ENCODE measurements at regions not wholly inside any gene's neighbourhood (a gene's known extent, or its start where the extent isn't known, plus 50 kb on each side); places are given as distances from the start of the nearest gene placed in this dataset.
A peak's percentile ranks its signal among the peaks of the same experiment; 100 is the strongest.

DNA sequence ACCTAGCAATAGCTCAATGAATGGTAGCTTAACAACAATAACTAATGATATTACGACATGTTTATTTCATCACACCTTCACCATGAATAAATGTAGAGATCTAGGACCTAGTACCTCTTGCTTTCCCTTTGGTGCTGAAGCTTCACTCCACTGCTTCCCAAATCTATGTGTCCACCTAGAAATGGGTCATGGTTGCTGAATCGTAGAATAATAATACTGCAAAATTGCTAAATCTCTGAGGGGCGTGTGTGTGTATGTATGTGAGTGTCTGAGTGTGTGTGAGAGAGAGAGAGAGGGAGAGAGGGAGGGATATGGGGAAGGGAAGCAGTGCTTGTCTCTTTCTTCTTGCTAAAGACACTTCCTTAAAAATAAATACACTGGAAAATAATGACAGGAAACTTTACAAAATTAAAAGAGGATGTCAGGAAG lies 109.3 kb upstream of the BMP2K start:
- no peak for DNase-seq
- Mint-ChIP-seq H3K4me3 (no peak overlapping the region), H3K27ac (no peak overlapping the region), H3K4me1 (peaks cover 17% of the 10 kb centered on the region), H3K9me3 (no peaks in the 10 kb centered on the region), H3K36me3 (ENCODE audit: low read depth) (no peaks in the 10 kb centered on the region), H3K27me3 (ENCODE audit: low read depth, poor library complexity) (no peaks in the 10 kb centered on the region)
- no peak for TF ChIP-seq CTCF (IDR thresholded peaks at IDR 0.05)

GRCh38 chr4:78667325-78667724 lies 108.8 kb upstream of the BMP2K start:
- Mint-ChIP-seq H3K4me1 (peaks cover 13% of the 10 kb centered on the region), H3K4me3 (no peak overlapping the region), H3K9me3 (no peaks in the 10 kb centered on the region), H3K36me3 (ENCODE audit: low read depth) (no peaks in the 10 kb centered on the region), H3K27ac (no peak overlapping the region), H3K27me3 (ENCODE audit: low read depth, poor library complexity) (no peaks in the 10 kb centered on the region)
- TF ChIP-seq CTCF (IDR thresholded peaks at IDR 0.05) = no peak
- DNase-seq = no peak

GRCh38 chr4:78667764-78668163 lies 108.4 kb upstream of the BMP2K start:
- no peak for DNase-seq
- no peak overlapping the region for H3K4me3 Mint-ChIP-seq
- no peak overlapping the region for H3K27ac Mint-ChIP-seq
- peaks cover 8% of the 10 kb centered on the region for H3K4me1 Mint-ChIP-seq
- TF ChIP-seq CTCF (IDR thresholded peaks at IDR 0.05) = no peak
- H3K27me3 Mint-ChIP-seq (ENCODE audit: low read depth, poor library complexity) = peaks cover 2% of the 10 kb centered on the region
- no peaks in the 10 kb centered on the region for H3K9me3 Mint-ChIP-seq
- H3K36me3 Mint-ChIP-seq (ENCODE audit: low read depth) = no peaks in the 10 kb centered on the region

DNA sequence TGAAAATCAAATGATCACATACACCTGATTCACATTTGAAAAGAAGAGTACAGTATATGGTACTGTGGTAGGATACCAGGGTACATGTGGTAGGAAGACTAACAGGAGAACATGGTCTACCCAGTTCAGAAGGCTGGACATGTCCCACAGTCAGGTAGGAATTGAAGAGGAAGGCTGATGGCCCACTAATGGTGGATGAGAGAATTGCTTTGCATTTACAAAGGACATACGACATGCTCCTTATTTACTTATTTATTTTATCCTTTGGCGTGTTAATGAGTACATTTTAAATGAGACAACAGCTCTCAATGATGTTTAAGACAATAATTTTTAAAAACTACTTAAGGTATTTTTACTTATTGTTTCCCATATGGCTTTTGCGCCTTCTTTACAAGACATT lies 106.7 kb upstream of the BMP2K start:
- peak; percentile 31 for TF ChIP-seq CTCF (IDR thresholded peaks at IDR 0.05)
- no peaks in the 10 kb centered on the region for H3K36me3 Mint-ChIP-seq (ENCODE audit: low read depth)

GRCh38 chr4:78671903-78672815 lies 104.0 kb upstream of the BMP2K start:
- no peak for DNase-seq
- Mint-ChIP-seq H3K36me3 (ENCODE audit: low read depth) (no peaks in the 10 kb centered on the region), H3K4me1 (no peaks in the 10 kb centered on the region), H3K27ac (no peak overlapping the region), H3K9me3 (peaks cover 4% of the 10 kb centered on the region), H3K27me3 (ENCODE audit: low read depth, poor library complexity) (peaks cover 6% of the 10 kb centered on the region), H3K4me3 (no peak overlapping the region)
- TF ChIP-seq CTCF (IDR thresholded peaks at IDR 0.05) = no peak

More for the DNA sequence above, 106.7 kb upstream of the BMP2K start:
- H3K4me1 Mint-ChIP-seq = no peaks in the 10 kb centered on the region
- H3K27me3 Mint-ChIP-seq (ENCODE audit: low read depth, poor library complexity) = peaks cover 2% of the 10 kb centered on the region
- H3K27ac Mint-ChIP-seq = no peak overlapping the region
- no peak overlapping the region for H3K4me3 Mint-ChIP-seq
- no peaks in the 10 kb centered on the region for H3K9me3 Mint-ChIP-seq
- DNase-seq = no peak

GRCh38 chr4:78673337-78673736 lies 102.8 kb upstream of the BMP2K start:
- no peak for DNase-seq
- peaks cover 6% of the 10 kb centered on the region for H3K27me3 Mint-ChIP-seq (ENCODE audit: low read depth, poor library complexity)
- no peak overlapping the region for H3K27ac Mint-ChIP-seq
- H3K9me3 Mint-ChIP-seq = peaks cover 4% of the 10 kb centered on the region
- H3K4me1 Mint-ChIP-seq = no peaks in the 10 kb centered on the region
- H3K36me3 Mint-ChIP-seq (ENCODE audit: low read depth) = no peaks in the 10 kb centered on the region
- TF ChIP-seq CTCF (IDR thresholded peaks at IDR 0.05) = no peak
- H3K4me3 Mint-ChIP-seq = no peak overlapping the region
